AG09309 (cell line): ENCODE measurements at regions not wholly inside any gene's neighbourhood (a gene's known extent, or its start where the extent isn't known, plus 50 kb on each side); places are given as distances from the start of the nearest gene placed in this dataset.
A peak's percentile ranks its signal among the peaks of the same experiment; 100 is the strongest.
"Not testable (repeated sequence)": the region's sequence is repeated elsewhere in the genome, so short reads cannot be mapped to it uniquely, and the experiment has no call there.

Source experiments
- DNase-seq: peaks from one replicate; pipeline ENCODE4 v3.0.0-alpha.2; 2010; ENCODE audit warnings: low read depth
- H3K4me3 ChIP-seq: 2 replicates; pipeline ENCODE4 v1.5.1; 2011; ENCODE audit warnings: mild to moderate bottlenecking, low read depth, low read length, moderate library complexity; ENCODE audit not compliant: control insufficient read depth
- CTCF ChIP-seq: IDR thresholded peaks from 2 replicates; pipeline ENCODE4 v1.5.1; 2011; ENCODE audit warnings: mild to moderate bottlenecking, low read depth, low read length, inconsistent platforms; ENCODE audit not compliant: insufficient read depth, control insufficient read depth; ENCODE audit errors: missing control alignments

GRCh38 chr7:80307227-80307856 lies 172.7 kb downstream of the GNAI1 start:
- DNase-seq, result peak; percentile 49
- no peak overlapping the region for H3K4me3 ChIP-seq
- no peak for TF ChIP-seq CTCF

GRCh38 chr7:80303315-80303714 lies 168.7 kb downstream of the GNAI1 start:
- TF ChIP-seq CTCF, result no peak
- no peak overlapping the region for H3K4me3 ChIP-seq
- DNase-seq, result no peak

- no peak for TF ChIP-seq CTCF
- DNase-seq, result no peak
These were observed 168.0 kb downstream of the GNAI1 start for GRCh38 chr7:80302636-80303035.

GRCh38 chr7:80302078-80302477 lies 167.4 kb downstream of the GNAI1 start:
- TF ChIP-seq CTCF, result no peak
- no peak for DNase-seq
- H3K4me3 ChIP-seq, result no peak overlapping the region

More at GRCh38 chr7:80302636-80303035, 168.0 kb downstream of the GNAI1 start:
- H3K4me3 ChIP-seq, result no peak overlapping the region

- H3K4me3 ChIP-seq, result no peak overlapping the region
- TF ChIP-seq CTCF, result no peak
- no peak for DNase-seq
These were observed 163.6 kb downstream of the GNAI1 start for GRCh38 chr7:80298201-80298600.

GRCh38 chr7:80294346-80294745 lies 159.7 kb downstream of the GNAI1 start:
- TF ChIP-seq CTCF, result no peak
- H3K4me3 ChIP-seq, result no peak overlapping the region

GRCh38 chr7:80292634-80293033 lies 158.0 kb downstream of the GNAI1 start:
- DNase-seq, H3K4me3 ChIP-seq: not testable (repeated sequence)

More at GRCh38 chr7:80294346-80294745, 159.7 kb downstream of the GNAI1 start:
- DNase-seq, result peak; percentile 42
